HCT116 (cell line): ENCODE measurements at regions not wholly inside any gene's neighbourhood (a gene's known extent, or its start where the extent isn't known, plus 50 kb on each side); places are given as distances from the start of the nearest gene placed in this dataset.
A peak's percentile ranks its signal among the peaks of the same experiment; 100 is the strongest.

Source experiments
- ATAC-seq: fragments of 200-7000 bp; cut with Tn5 transposase; 2 replicates; pipeline ENCODE4 v1.9.1; 2020; ENCODE audit warnings: mild to moderate bottlenecking, moderate library complexity
- BruUV-seq: library from RNA; stranded (reverse); fragments of 400-500 nt; replicated peaks from 2 replicates; lab custom pipeline; 2021; lab: Mats Ljungman, UMichigan
- CTCF ChIA-PET: fragments of 300-600 bp; sonication (Branson Sonifier 250); formaldehyde crosslinking; loops from one replicate; lab custom pipeline; 2021; ENCODE audit warnings: antibody characterized with exemption; lab: Charles Lee
- POLR2A ChIA-PET: fragments of 300-600, 350-600 bp; sonication (Branson Sonifier 250); formaldehyde crosslinking; loops from one replicate; lab custom pipeline; 2021; ENCODE audit warnings: antibody characterized with exemption; lab: Charles Lee
- RAD21 ChIA-PET, 2 experiments: fragments of 300-600 bp; sonication (Branson Sonifier 250); formaldehyde crosslinking; loops; one replicate each; lab custom pipeline; 2023; ENCODE audit warnings: low total read pairs in 2 of 2; ENCODE audit not compliant: uncharacterized antibody in 2 of 2, unreplicated experiment in 2 of 2, low non-redundant PET in 1 of 2; lab: Charles Lee
- DNase-seq: peaks from one replicate; pipeline ENCODE4 v3.0.0-alpha.2; 2010; ENCODE audit warnings: low read depth, low spot score
- H2AFZ ChIP-seq: fragments of 200-600 bp; shearing (Covaris generic), sonication (generic); 2 replicates; pipeline ENCODE4 v1.6.1; 2017; ENCODE audit warnings: low read depth, mixed run types, mixed read lengths, antibody characterized with exemption, low read length; ENCODE audit not compliant: poor library complexity, severe bottlenecking
- H3K27ac ChIP-seq: 2 replicates; pipeline ENCODE4 v1.5.1; 2012; ENCODE audit warnings: low read depth, low read length
- H3K27me3 ChIP-seq: fragments of 200-600 bp; sonication (generic); 2 replicates; pipeline ENCODE4 v1.6.1; 2016; ENCODE audit warnings: mixed run types, low read length, mixed read lengths; ENCODE audit not compliant: insufficient read depth
- H3K36me3 ChIP-seq, 2 experiments: fragments of 200-500 bp in 1 of 2; fragments of 200-600 bp in 1 of 2; sonication (Bioruptor generic) in 1 of 2; sonication (generic) in 1 of 2; 2 replicates each; pipeline versions ENCODE4 v1.5.1 to v1.6.1; 2014 to 2016; ENCODE audit warnings: low read length in 2 of 2, inconsistent platforms in 1 of 2, mixed read lengths in 1 of 2, mixed run types in 1 of 2; ENCODE audit not compliant: insufficient read depth in 2 of 2, control insufficient read depth in 1 of 2
- H3K4me1 ChIP-seq, 2 experiments: fragments of 200-600 bp in 1 of 2; sonication (generic) in 1 of 2; 2 replicates each; pipeline versions ENCODE4 v1.5.1 to v1.6.1; 2012 to 2017; ENCODE audit warnings: low read length in 2 of 2, inconsistent platforms in 1 of 2, mild to moderate bottlenecking in 1 of 2, mixed read lengths in 1 of 2, mixed run types in 1 of 2, moderate library complexity in 1 of 2; ENCODE audit not compliant: insufficient read depth in 2 of 2, control insufficient read depth in 1 of 2
- H3K4me2 ChIP-seq: fragments of 200-600 bp; sonication (generic); 2 replicates; pipeline ENCODE4 v1.6.1; 2017; ENCODE audit warnings: mixed run types, low read length, mixed read lengths
- H3K4me3 ChIP-seq, 2 experiments: fragments of 200-600 bp in 1 of 2; sonication (generic) in 1 of 2; replicated peaks in 1 of 2; 2 replicates each; pipeline ENCODE4 v1.5.1; 2011 to 2016; ENCODE audit warnings: low read length in 2 of 2, control low read depth in 1 of 2, low read depth in 1 of 2, mild to moderate bottlenecking in 1 of 2, mixed read lengths in 1 of 2, mixed run types in 1 of 2
- H3K79me2 ChIP-seq: fragments of 200-600 bp; sonication (generic); 2 replicates; pipeline ENCODE4 v1.6.1; 2017; ENCODE audit warnings: mild to moderate bottlenecking, mixed run types, low read length, moderate library complexity, mixed read lengths; ENCODE audit not compliant: insufficient read depth
- H3K9ac ChIP-seq: fragments of 200-600 bp; sonication (generic); 2 replicates; pipeline ENCODE4 v1.6.1; 2016; ENCODE audit warnings: low read length, mixed read lengths
- H3K9me2 ChIP-seq: fragments of 200-600 bp; sonication (generic), shearing (Covaris generic); 2 replicates; pipeline ENCODE4 v1.6.1; 2017; ENCODE audit warnings: mixed run types, mild to moderate bottlenecking, moderate library complexity; ENCODE audit not compliant: insufficient read depth
- H3K9me3 ChIP-seq, 2 experiments: fragments of 200-500 bp in 1 of 2; fragments of 200-600 bp in 1 of 2; sonication (Bioruptor generic) in 1 of 2; sonication (generic) in 1 of 2; 2 replicates each; pipeline ENCODE4 v1.6.1; 2014 to 2017; ENCODE audit warnings: low read length in 2 of 2, mixed read lengths in 2 of 2, inconsistent platforms in 1 of 2, low read depth in 1 of 2, mild to moderate bottlenecking in 1 of 2, mixed run types in 1 of 2, moderate library complexity in 1 of 2; ENCODE audit not compliant: control insufficient read depth in 1 of 2, insufficient read depth in 1 of 2
- H4K20me1 ChIP-seq: fragments of 200-600 bp; sonication (generic), shearing (Covaris generic); 2 replicates; pipeline ENCODE4 v1.6.1; 2017; ENCODE audit warnings: mixed run types, mild to moderate bottlenecking, moderate library complexity; ENCODE audit not compliant: insufficient read depth
- CEBPB ChIP-seq: IDR thresholded peaks from 2 replicates; pipeline ENCODE4 v1.6.1; 2012; ENCODE audit warnings: low read depth
- EGR1 ChIP-seq: IDR thresholded peaks from 2 replicates; pipeline ENCODE4 v1.6.1; 2012; ENCODE audit warnings: low read depth
- POLR2AphosphoS5 ChIP-seq: IDR thresholded peaks from 2 replicates; pipeline ENCODE4 v1.6.1; 2011; ENCODE audit warnings: mild to moderate bottlenecking, low read depth, low read length, moderate library complexity
- RAD21 ChIP-seq: IDR thresholded peaks from 2 replicates; pipeline ENCODE4 v1.6.1; 2012; ENCODE audit warnings: low read depth, mild to moderate bottlenecking
- SP1 ChIP-seq: IDR thresholded peaks from 2 replicates; pipeline ENCODE4 v1.6.1; 2012; ENCODE audit warnings: low read depth
- ZNF274 ChIP-seq: fragments of 200-500 bp; sonication (Bioruptor generic); IDR thresholded peaks from 2 replicates; pipeline ENCODE4 v1.6.1; 2014; ENCODE audit warnings: mild to moderate bottlenecking, low read depth, low read length, inconsistent platforms
- intact Hi-C: fragments of 100-400 bp; cut with micrococcal nuclease; formaldehyde crosslinking; loops from 2 replicates; pipeline ENCODE4 v1.10.0; 2022
- TF ChIP-seq, protein P1 (sequence below): IDR thresholded peaks from 2 replicates; pipeline ENCODE4 v1.6.1; 2012
- TF ChIP-seq, protein P2 (sequence below): IDR thresholded peaks from 2 replicates; pipeline ENCODE4 v1.6.1; 2011; ENCODE audit warnings: mild to moderate bottlenecking, low read length, moderate library complexity; ENCODE audit not compliant: insufficient replicate concordance; ENCODE audit errors: extremely low read depth
- TF ChIP-seq, protein P3 (sequence below), 3 experiments: fragments of 200-600 bp in 1 of 3; sonication (generic) in 1 of 3; IDR thresholded peaks in 2 of 3; conservative IDR thresholded peaks in 1 of 3; 2 replicates each; pipeline ENCODE4 v1.5.1; 2012 to 2017; ENCODE audit warnings: low read depth in 2 of 3, low read length in 2 of 3, antibody characterized with exemption in 1 of 3, borderline replicate concordance in 1 of 3, control low read depth in 1 of 3, mild to moderate bottlenecking in 1 of 3, mixed read lengths in 1 of 3, mixed run types in 1 of 3, moderate library complexity in 1 of 3; ENCODE audit not compliant: insufficient read depth in 1 of 3
- TF ChIP-seq, protein P4 (sequence below): IDR thresholded peaks from 2 replicates; pipeline ENCODE4 v1.6.1; 2012

DNA sequence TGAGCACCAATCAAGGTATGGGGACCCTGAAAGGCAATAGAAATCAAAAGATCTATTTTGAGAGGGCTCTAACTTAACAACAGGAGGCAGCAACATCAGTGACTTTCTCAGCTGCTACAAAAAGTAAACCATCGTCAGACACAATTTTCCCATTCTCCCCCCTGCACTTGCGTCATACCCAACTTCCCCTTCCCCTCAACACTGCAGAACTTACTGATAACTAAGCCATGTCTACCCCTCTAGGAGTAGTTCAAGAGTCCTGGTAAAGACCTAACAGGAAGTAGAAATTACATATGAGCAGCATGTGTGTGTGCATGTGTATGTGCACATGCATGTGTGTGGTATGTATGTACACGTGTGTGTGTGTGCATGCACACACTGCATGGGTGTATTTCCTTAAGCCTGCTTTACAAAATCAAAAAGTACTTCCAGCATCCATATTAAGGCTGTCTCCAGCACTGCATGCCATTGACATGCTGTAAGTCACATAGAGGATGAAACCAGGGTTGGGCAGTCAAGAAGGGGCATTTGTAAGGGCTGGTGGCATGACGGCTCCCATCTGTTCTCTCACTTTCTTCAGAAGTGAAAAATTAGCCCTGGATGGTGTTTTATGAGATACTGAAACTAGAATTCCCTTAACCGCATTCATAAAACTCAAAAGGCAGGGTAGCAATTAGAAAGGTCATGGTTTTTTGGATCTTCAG, 460.1 kb upstream of the RUNX1 start:
- Histone ChIP-seq H2AFZ (no peak overlapping the region), H3K9me3 (no peaks in the 10 kb centered on the region), H3K27ac (no peak overlapping the region), H3K36me3 (no peaks in the 10 kb centered on the region), H3K4me1 (peaks cover 0 to 5% of the 10 kb centered on the region in 2 experiments; a peak in 1 of 4 replicates), H3K9me2 (no peaks in the 10 kb centered on the region), H3K4me3 (no peak overlapping the region), H3K27me3 (no peaks in the 10 kb centered on the region), H3K4me2 (no peak overlapping the region), H4K20me1 (no peaks in the 10 kb centered on the region), H3K9ac (no peak overlapping the region), H3K79me2 (no peaks in the 10 kb centered on the region)
- ChIA-PET RAD21 (interaction anchor here in 1 of 2 experiments (1.2 kb wide), 2 partner anchors 619 to 764 kb away, joined by 3 read pairs; no protein-coding TSS in a partner anchor), CTCF (interaction anchor here (1.3 to 2.1 kb wide), 2 partner anchors 331 to 764 kb away, joined by 7 to 11 read pairs; no protein-coding TSS in a partner anchor), POLR2A (no interaction called here)
- ATAC-seq: no peak
- DNase-seq: no peak
- intact Hi-C loops: loop anchor here (2.0 kb wide), 1 partner anchor 620 kb away; no protein-coding TSS in a partner anchor
- no TSS peak for BruUV-seq
- no peak for TF ChIP-seq EGR1
- TF ChIP-seq, protein P1, sequence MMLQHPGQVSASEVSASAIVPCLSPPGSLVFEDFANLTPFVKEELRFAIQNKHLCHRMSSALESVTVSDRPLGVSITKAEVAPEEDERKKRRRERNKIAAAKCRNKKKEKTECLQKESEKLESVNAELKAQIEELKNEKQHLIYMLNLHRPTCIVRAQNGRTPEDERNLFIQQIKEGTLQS: no peak

DNA sequence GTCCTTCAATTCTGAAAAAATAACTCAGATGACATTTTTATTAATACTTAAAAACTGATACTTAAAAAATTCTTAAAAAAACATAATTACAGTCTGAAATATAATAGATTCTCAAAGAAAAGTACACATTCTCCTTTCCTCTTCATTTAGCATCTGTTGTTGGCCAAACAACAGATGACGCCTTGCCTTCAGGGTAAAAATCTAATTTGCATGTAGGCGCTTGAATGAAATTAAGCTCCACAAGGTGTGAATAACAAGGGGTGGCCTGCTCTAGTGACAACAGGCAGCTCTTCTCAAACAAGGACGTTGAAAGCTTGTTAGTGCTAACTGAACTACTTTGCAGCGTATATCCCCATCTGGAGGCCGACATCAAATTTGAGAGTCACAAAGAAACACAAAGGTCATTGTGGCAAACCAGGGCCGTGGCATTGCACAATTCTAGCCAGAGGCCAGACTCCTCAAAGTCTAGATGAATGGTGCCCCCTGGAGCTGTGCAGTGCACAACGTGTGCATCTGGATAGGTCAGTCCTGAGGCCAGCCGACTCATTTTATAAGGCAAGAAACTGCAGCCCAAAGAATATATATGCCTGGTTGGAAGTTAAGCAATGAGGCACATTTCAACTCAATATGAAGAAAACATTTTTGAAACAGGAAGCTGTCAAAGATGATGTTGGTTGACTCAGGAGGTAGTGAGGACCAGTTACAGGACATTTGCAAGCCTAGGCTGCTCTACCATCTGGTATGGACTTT, 459.2 kb upstream of the RUNX1 start:
- H3K4me2 ChIP-seq: no peak overlapping the region
- TF ChIP-seq, protein P2, sequence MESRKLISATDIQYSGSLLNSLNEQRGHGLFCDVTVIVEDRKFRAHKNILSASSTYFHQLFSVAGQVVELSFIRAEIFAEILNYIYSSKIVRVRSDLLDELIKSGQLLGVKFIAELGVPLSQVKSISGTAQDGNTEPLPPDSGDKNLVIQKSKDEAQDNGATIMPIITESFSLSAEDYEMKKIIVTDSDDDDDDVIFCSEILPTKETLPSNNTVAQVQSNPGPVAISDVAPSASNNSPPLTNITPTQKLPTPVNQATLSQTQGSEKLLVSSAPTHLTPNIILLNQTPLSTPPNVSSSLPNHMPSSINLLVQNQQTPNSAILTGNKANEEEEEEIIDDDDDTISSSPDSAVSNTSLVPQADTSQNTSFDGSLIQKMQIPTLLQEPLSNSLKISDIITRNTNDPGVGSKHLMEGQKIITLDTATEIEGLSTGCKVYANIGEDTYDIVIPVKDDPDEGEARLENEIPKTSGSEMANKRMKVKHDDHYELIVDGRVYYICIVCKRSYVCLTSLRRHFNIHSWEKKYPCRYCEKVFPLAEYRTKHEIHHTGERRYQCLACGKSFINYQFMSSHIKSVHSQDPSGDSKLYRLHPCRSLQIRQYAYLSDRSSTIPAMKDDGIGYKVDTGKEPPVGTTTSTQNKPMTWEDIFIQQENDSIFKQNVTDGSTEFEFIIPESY: no peak
- TF ChIP-seq POLR2AphosphoS5 (no peak), SP1 (no peak), CEBPB (peak; percentile 93), ZNF274 (no peak), RAD21 (peak; percentile 70)
- TF ChIP-seq, protein P3, sequence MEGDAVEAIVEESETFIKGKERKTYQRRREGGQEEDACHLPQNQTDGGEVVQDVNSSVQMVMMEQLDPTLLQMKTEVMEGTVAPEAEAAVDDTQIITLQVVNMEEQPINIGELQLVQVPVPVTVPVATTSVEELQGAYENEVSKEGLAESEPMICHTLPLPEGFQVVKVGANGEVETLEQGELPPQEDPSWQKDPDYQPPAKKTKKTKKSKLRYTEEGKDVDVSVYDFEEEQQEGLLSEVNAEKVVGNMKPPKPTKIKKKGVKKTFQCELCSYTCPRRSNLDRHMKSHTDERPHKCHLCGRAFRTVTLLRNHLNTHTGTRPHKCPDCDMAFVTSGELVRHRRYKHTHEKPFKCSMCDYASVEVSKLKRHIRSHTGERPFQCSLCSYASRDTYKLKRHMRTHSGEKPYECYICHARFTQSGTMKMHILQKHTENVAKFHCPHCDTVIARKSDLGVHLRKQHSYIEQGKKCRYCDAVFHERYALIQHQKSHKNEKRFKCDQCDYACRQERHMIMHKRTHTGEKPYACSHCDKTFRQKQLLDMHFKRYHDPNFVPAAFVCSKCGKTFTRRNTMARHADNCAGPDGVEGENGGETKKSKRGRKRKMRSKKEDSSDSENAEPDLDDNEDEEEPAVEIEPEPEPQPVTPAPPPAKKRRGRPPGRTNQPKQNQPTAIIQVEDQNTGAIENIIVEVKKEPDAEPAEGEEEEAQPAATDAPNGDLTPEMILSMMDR (IDR thresholded peaks at IDR 0.05 in 2 of 3, conservative IDR thresholded peaks at IDR 0.05 in 1 of 3; ENCODE audit: borderline replicate concordance in 1 of 3, insufficient read depth in 1 of 3, low read depth in 2 of 3, low read length in 2 of 3): peak; percentile 38 to 54 (median 46); a peak in 4 of 6 replicates
- TF ChIP-seq, protein P4, sequence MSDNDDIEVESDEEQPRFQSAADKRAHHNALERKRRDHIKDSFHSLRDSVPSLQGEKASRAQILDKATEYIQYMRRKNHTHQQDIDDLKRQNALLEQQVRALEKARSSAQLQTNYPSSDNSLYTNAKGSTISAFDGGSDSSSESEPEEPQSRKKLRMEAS: no peak

More for the DNA sequence above, 459.2 kb upstream of the RUNX1 start:
- no peak overlapping the region for H3K9ac ChIP-seq
- CTCF ChIA-PET: interaction anchor here (0.6 to 2.1 kb wide), 6 partner anchors 332 to 817 kb away, joined by 3 to 11 read pairs (median 5); no protein-coding TSS in a partner anchor
- no peak overlapping the region for H2AFZ ChIP-seq
- no peak overlapping the region for H3K27ac ChIP-seq
- peak; percentile 58 for DNase-seq
- POLR2A ChIA-PET: no interaction called here
- no peaks in the 10 kb centered on the region for H3K9me2 ChIP-seq
- peak; percentile 96 for ATAC-seq
- peaks cover 0 to 5% of the 10 kb centered on the region in 2 experiments; a peak in 1 of 4 replicates for H3K4me1 ChIP-seq
- H3K36me3 ChIP-seq: no peaks in the 10 kb centered on the region
- H3K79me2 ChIP-seq: no peaks in the 10 kb centered on the region
- RAD21 ChIA-PET: interaction anchor here (0.7 to 1.2 kb wide), 4 partner anchors 618 to 763 kb away, joined by 3 to 8 read pairs (median 3); no protein-coding TSS in a partner anchor
- no TSS peak for BruUV-seq
- intact Hi-C loops: loop anchor here (1.0 to 2.0 kb wide), 2 partner anchors 620 to 763 kb away; no protein-coding TSS in a partner anchor
- no peak overlapping the region for H3K4me3 ChIP-seq
- peaks cover 6% of the 10 kb centered on the region; the same call in 1 of the 2 replicates for H3K27me3 ChIP-seq
- no peaks in the 10 kb centered on the region for H4K20me1 ChIP-seq
- H3K9me3 ChIP-seq: no peaks in the 10 kb centered on the region
